Vagina (tissue), 2 donors: ENCODE measurements at regions not wholly inside any gene's neighbourhood (a gene's known extent, or its start where the extent isn't known, plus 50 kb on each side); places are given as distances from the start of the nearest gene placed in this dataset.

ENCODE experiments used
- CTCF ChIP-seq, 3 experiments: fragments of 450-650 bp in 2 of 3; fragments of 200-600 bp in 1 of 3; sonication (generic) in 1 of 3; IDR thresholded peaks; one replicate each; pipeline ENCODE4 v1.5.1; 2017 to 2019; ENCODE audit warnings: antibody characterized with exemption in 3 of 3, mild to moderate bottlenecking in 2 of 3, moderate library complexity in 2 of 3
- POLR2A ChIP-seq, 2 donors: fragments of 450-650 bp; IDR thresholded peaks; one replicate each; pipeline ENCODE4 v1.6.1; 2017; ENCODE audit warnings: antibody characterized with exemption in 2 of 2, mild to moderate bottlenecking in 2 of 2, moderate library complexity in 2 of 2
- POLR2AphosphoS5 ChIP-seq, 2 donors: sonication (generic); formaldehyde crosslinking; IDR thresholded peaks; one replicate each; pipeline ENCODE4 v1.9.0; 2017; ENCODE audit warnings: antibody characterized with exemption in 2 of 2, mild to moderate bottlenecking in 2 of 2, low read depth in 1 of 2; ENCODE audit not compliant: insufficient read depth in 1 of 2

GRCh38 chr22:47333625-47334024, 571.2 kb downstream of the TBC1D22A start:
- TF ChIP-seq POLR2A (IDR thresholded peaks at IDR 0.05) (no peak), CTCF (IDR thresholded peaks at IDR 0.05) (no peak), POLR2AphosphoS5 (IDR thresholded peaks at IDR 0.05; ENCODE audit: insufficient read depth in 1 of 2, low read depth in 1 of 2) (no peak)
